Cardiac muscle cell (in vitro differentiated cells and primary cell): ENCODE measurements at regions not wholly inside any gene's neighbourhood (a gene's known extent, or its start where the extent isn't known, plus 50 kb on each side); places are given as distances from the start of the nearest gene placed in this dataset.

Experiments used
- DNase-seq, 2 donors: peaks; one replicate each; pipeline versions ENCODE4 v3.0.0 to v3.0.0-alpha.2; 2010 to 2017; ENCODE audit warnings: low read depth in 1 of 2, low spot score in 1 of 2
- H3K27ac ChIP-seq: fragments of 200-600 bp; sonication (generic); 2 replicates; pipeline ENCODE4 v1.5.1; 2016
- H3K27me3 ChIP-seq: fragments of 200-600 bp; sonication (generic); 2 replicates; pipeline ENCODE4 v1.6.0; 2016; ENCODE audit warnings: control low read depth
- H3K36me3 ChIP-seq: fragments of 200-600 bp; sonication (generic); 2 replicates; pipeline ENCODE4 v1.5.1; 2016; ENCODE audit warnings: control low read depth
- H3K4me1 ChIP-seq: fragments of 200-600 bp; sonication (generic); 2 replicates; pipeline ENCODE4 v1.8.1; 2017; ENCODE audit warnings: low read depth, mild to moderate bottlenecking, mixed run types
- H3K4me3 ChIP-seq: fragments of 200-600 bp; sonication (generic); 2 replicates; pipeline ENCODE4 v1.5.1; 2016; ENCODE audit warnings: mild to moderate bottlenecking
- H3K9me3 ChIP-seq: fragments of 200-600 bp; sonication (generic); 2 replicates; pipeline ENCODE4 v1.5.1; 2017; ENCODE audit warnings: low read depth, mild to moderate bottlenecking, control low read depth
- CTCF ChIP-seq: IDR thresholded peaks from 2 replicates; pipeline ENCODE4 v1.5.1; 2012; ENCODE audit warnings: low read depth, mild to moderate bottlenecking, low read length

DNA sequence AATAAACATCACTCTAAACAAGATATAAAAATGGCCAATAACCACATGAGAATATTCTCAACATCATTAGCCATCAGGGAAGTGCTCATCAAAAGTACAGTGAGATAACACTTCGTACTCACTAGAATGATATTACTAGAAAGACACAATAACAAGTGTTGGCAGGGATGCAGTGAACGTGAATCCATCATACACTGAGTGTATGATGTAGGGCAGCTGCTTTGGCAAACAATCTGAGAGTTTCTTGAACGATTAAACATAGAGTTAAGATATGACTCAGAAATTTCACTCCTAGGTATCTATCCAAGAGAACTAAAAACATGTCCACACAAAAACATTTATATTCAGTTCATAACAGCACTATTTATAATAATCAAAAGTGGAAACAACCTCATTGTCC lies 368.9 kb downstream of the PID1 start:
- Histone ChIP-seq H3K4me1 (no peaks in the 10 kb centered on the region), H3K27ac (no peak overlapping the region), H3K4me3 (no peak overlapping the region), H3K36me3 (no peaks in the 10 kb centered on the region), H3K9me3 (no peaks in the 10 kb centered on the region), H3K27me3 (no peaks in the 10 kb centered on the region)
- no peak for TF ChIP-seq CTCF
- no peak for DNase-seq

- no peaks in the 10 kb centered on the region for H3K9me3 ChIP-seq
- no peak overlapping the region for H3K4me3 ChIP-seq
- no peak overlapping the region for H3K27ac ChIP-seq
- no peaks in the 10 kb centered on the region for H3K36me3 ChIP-seq
- peak in 1 of 2 donors; percentile 3 for DNase-seq
- no peaks in the 10 kb centered on the region for H3K4me1 ChIP-seq
- no peak for TF ChIP-seq CTCF
- H3K27me3 ChIP-seq: no peaks in the 10 kb centered on the region
These were observed 369.6 kb downstream of the PID1 start for GRCh38 chr2:228901531-228901930.

DNA sequence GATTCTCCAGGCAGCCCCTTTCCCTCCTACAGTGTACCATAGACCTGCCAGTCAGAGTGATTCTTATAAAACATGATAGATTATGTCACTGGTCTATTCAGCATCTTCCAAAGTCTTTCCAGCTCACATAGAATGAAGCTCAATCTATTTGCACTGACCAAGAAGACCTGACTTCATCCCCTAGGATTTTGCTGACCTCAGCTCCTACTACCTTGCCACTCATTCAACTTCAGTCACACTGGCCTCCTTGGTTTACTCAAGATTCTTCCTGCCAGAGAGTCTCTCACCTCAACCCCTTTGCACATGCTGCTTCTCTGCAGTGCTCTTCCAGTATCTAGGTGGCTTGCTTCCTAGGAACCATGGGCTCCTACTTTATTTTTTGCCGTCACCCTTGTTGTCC lies 392.9 kb downstream of the PID1 start:
- no peak for TF ChIP-seq CTCF
- no peaks in the 10 kb centered on the region for H3K27me3 ChIP-seq
- no peak for DNase-seq

DNA sequence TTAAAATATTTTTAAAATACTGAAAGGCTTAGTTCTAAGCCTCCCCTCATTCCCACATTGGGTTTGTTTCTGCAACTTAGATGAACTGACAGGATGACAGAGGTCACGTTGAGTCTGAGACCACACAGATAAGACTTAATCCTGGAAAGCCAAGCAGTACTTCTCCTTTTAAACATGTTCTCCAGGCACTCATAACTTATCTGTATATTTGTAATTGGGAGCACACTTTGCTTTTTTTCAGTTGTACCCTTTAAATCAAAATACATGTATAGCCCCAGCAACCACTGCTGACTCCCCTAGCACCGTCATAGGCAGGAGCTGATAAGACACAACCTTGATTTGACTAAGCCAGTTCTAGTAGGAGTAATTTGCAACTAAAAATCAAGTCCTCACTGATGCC lies 394.8 kb downstream of the PID1 start:
- Histone ChIP-seq H3K27ac (no peak overlapping the region), H3K36me3 (no peaks in the 10 kb centered on the region), H3K27me3 (no peaks in the 10 kb centered on the region), H3K4me3 (no peak overlapping the region), H3K9me3 (no peaks in the 10 kb centered on the region), H3K4me1 (no peaks in the 10 kb centered on the region)
- TF ChIP-seq CTCF: no peak
- DNase-seq: no peak

More for the DNA sequence above, 392.9 kb downstream of the PID1 start:
- Histone ChIP-seq H3K9me3 (no peaks in the 10 kb centered on the region), H3K36me3 (no peaks in the 10 kb centered on the region), H3K4me3 (no peak overlapping the region), H3K4me1 (no peaks in the 10 kb centered on the region), H3K27ac (no peak overlapping the region)

- no peaks in the 10 kb centered on the region for H3K36me3 ChIP-seq
These were observed 395.8 kb downstream of the PID1 start for GRCh38 chr2:228875152-228875900.

More at GRCh38 chr2:228875152-228875900, 395.8 kb downstream of the PID1 start:
- no peaks in the 10 kb centered on the region for H3K9me3 ChIP-seq
- no peak overlapping the region for H3K4me3 ChIP-seq
- TF ChIP-seq CTCF: no peak
- no peaks in the 10 kb centered on the region for H3K27me3 ChIP-seq
- H3K4me1 ChIP-seq: no peaks in the 10 kb centered on the region
- DNase-seq: peak in 1 of 2 donors; percentile 19
- no peak overlapping the region for H3K27ac ChIP-seq
